Stimulated activated memory B cell treated with anti-CD40 and anti-IgM and Interleukin-4, amounts not matched to agents 10 μg/mL and 1 μg/mL and 100 μg/mL, for 72 hours (primary cell): ENCODE measurements at regions not wholly inside any gene's neighbourhood (a gene's known extent, or its start where the extent isn't known, plus 50 kb on each side); places are given as distances from the start of the nearest gene placed in this dataset.

Experiments
- ATAC-seq: fragments of 150-1000 bp; cut with Tn5 transposase; 2 replicates; pipeline ENCODE4 v1.10.0; 2021
- H3K27ac Mint-ChIP-seq: one replicate; pipeline ENCODE4 v1.8.0; 2022; ENCODE audit warnings: mild to moderate bottlenecking, mixed read lengths
- H3K27me3 Mint-ChIP-seq: one replicate; pipeline ENCODE4 v1.8.0; 2022; ENCODE audit warnings: mixed read lengths
- H3K36me3 Mint-ChIP-seq: one replicate; pipeline ENCODE4 v1.8.0; 2022; ENCODE audit warnings: mixed read lengths
- H3K4me1 Mint-ChIP-seq: one replicate; pipeline ENCODE4 v1.8.0; 2022; ENCODE audit warnings: mixed read lengths
- H3K4me3 Mint-ChIP-seq: one replicate; pipeline ENCODE4 v1.8.0; 2022; ENCODE audit warnings: mild to moderate bottlenecking, moderate library complexity, mixed read lengths
- H3K9me3 Mint-ChIP-seq: one replicate; pipeline ENCODE4 v1.8.0; 2022; ENCODE audit warnings: mixed read lengths

GRCh38 chr6:141728330-141728729 lies 404.4 kb upstream of the GJE1 start:
- Mint-ChIP-seq H3K27ac (no peak overlapping the region), H3K4me3 (no peak overlapping the region), H3K4me1 (no peaks in the 10 kb centered on the region), H3K9me3 (no peaks in the 10 kb centered on the region), H3K36me3 (no peaks in the 10 kb centered on the region), H3K27me3 (no peaks in the 10 kb centered on the region)
- ATAC-seq = no peak

DNA sequence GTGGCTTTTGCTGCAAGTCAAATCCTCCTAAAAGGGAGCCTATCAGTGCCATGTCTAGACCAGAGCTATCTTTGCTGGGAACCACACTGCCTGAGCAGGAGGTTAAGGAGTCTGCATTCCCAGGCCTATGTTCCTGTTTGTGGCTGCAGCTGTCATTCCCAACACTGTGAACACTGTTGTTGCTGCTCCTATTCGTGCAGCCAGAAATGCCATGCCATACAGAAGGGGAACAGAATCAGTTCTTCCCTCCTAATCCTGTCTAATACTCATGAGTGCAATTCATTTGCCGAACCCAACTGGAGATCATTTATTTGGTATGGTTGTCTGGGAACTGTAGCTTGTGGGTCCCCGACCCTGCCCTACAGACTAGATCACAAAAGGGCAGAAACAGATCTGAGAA lies 406.5 kb upstream of the GJE1 start:
- no peaks in the 10 kb centered on the region for H3K4me1 Mint-ChIP-seq
- H3K36me3 Mint-ChIP-seq = no peaks in the 10 kb centered on the region
- no peaks in the 10 kb centered on the region for H3K27me3 Mint-ChIP-seq
- H3K9me3 Mint-ChIP-seq = no peaks in the 10 kb centered on the region
- no peak overlapping the region for H3K4me3 Mint-ChIP-seq
- no peak for ATAC-seq
- H3K27ac Mint-ChIP-seq = no peak overlapping the region

- no peaks in the 10 kb centered on the region for H3K27me3 Mint-ChIP-seq
- no peaks in the 10 kb centered on the region for H3K4me1 Mint-ChIP-seq
- H3K9me3 Mint-ChIP-seq = no peaks in the 10 kb centered on the region
- H3K36me3 Mint-ChIP-seq = no peaks in the 10 kb centered on the region
- ATAC-seq = no peak
- H3K4me3 Mint-ChIP-seq = no peak overlapping the region
- no peak overlapping the region for H3K27ac Mint-ChIP-seq
Measured at GRCh38 chr6:141724731-141725130, 408.0 kb upstream of the GJE1 start.

DNA sequence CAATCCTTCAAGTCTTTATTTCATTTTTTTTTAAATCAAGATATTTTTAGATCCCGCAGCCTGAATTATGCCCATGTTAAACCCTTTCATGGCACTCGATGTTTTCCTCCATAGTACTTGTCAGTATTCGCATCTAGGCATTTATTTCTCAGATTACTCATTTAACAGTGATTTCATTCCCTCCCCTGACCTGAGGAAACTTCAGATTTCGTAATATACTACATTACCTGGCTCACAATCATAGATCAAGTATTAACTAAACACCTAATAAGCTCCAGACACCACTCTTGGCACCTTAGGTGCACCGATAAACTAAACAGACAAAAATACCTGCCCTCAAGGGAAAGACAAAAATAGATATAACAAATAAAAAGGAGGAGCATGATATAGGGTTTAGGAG lies 413.2 kb upstream of the GJE1 start:
- no peaks in the 10 kb centered on the region for H3K27me3 Mint-ChIP-seq
- H3K4me1 Mint-ChIP-seq = no peaks in the 10 kb centered on the region
- no peak for ATAC-seq
- no peak overlapping the region for H3K27ac Mint-ChIP-seq
- no peak overlapping the region for H3K4me3 Mint-ChIP-seq
- H3K9me3 Mint-ChIP-seq = no peaks in the 10 kb centered on the region
- no peaks in the 10 kb centered on the region for H3K36me3 Mint-ChIP-seq

DNA sequence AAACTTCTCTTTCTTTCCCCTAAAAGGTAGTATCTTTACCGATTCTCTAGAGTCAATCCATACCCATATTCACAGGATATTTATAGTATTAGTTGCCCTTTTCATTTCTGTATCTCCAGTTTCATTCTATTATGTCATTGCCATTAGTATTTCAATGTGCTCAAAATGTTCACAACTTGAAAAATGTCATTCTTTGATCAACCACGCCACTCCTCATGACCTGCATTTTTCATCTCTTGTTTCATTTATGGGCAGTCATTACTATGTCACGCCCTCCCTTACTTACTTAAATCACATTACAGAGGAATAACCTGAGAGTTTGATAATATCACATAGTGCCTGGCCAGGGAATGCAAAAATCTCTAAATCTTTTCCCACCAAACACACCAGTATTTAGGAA lies 427.3 kb upstream of the GJE1 start:
- no peak for ATAC-seq

GRCh38 chr6:141704151-141704550 lies 428.6 kb upstream of the GJE1 start:
- Mint-ChIP-seq H3K4me3 (no peak overlapping the region), H3K9me3 (no peaks in the 10 kb centered on the region), H3K4me1 (no peaks in the 10 kb centered on the region), H3K27me3 (no peaks in the 10 kb centered on the region), H3K27ac (no peak overlapping the region), H3K36me3 (no peaks in the 10 kb centered on the region)
- ATAC-seq = no peak

More for the DNA sequence above, 427.3 kb upstream of the GJE1 start:
- Mint-ChIP-seq H3K36me3 (no peaks in the 10 kb centered on the region), H3K9me3 (no peaks in the 10 kb centered on the region), H3K27me3 (no peaks in the 10 kb centered on the region), H3K27ac (no peak overlapping the region), H3K4me3 (no peak overlapping the region), H3K4me1 (no peaks in the 10 kb centered on the region)

- Mint-ChIP-seq H3K27me3 (no peaks in the 10 kb centered on the region), H3K36me3 (no peaks in the 10 kb centered on the region), H3K4me3 (no peak overlapping the region), H3K4me1 (no peaks in the 10 kb centered on the region), H3K27ac (no peak overlapping the region), H3K9me3 (no peaks in the 10 kb centered on the region)
- ATAC-seq = no peak
Measured at GRCh38 chr6:141701732-141702131, 431.0 kb upstream of the GJE1 start.

- no peaks in the 10 kb centered on the region for H3K36me3 Mint-ChIP-seq
- H3K27me3 Mint-ChIP-seq = no peaks in the 10 kb centered on the region
- H3K9me3 Mint-ChIP-seq = no peaks in the 10 kb centered on the region
- H3K27ac Mint-ChIP-seq = no peak overlapping the region
- no peak for ATAC-seq
- no peaks in the 10 kb centered on the region for H3K4me1 Mint-ChIP-seq
- H3K4me3 Mint-ChIP-seq = no peak overlapping the region
Measured at GRCh38 chr6:141700819-141701218, 431.9 kb upstream of the GJE1 start.

- Mint-ChIP-seq H3K36me3 (no peaks in the 10 kb centered on the region), H3K4me3 (no peak overlapping the region), H3K27ac (no peak overlapping the region), H3K9me3 (no peaks in the 10 kb centered on the region), H3K27me3 (no peaks in the 10 kb centered on the region), H3K4me1 (no peaks in the 10 kb centered on the region)
- ATAC-seq = no peak
Measured at GRCh38 chr6:141688916-141689315, 443.8 kb upstream of the GJE1 start.

DNA sequence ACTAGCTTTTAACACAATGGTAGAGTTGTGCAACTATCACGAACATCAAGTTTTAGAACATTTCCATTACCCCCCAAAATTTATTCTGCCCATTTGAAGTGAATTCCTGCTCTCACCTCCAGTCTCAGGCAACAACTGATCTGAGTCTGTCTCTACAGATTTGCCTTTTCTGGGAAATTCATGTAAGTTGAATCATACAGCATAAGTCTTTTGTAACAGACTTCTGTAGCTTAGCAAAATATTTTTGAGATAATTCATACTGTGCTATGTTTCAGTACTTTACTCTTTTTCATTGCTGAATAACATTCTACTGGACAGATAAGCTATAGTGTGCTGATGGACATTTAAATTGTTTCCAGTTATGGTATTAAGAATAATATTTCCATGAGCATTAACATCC lies 447.3 kb upstream of the GJE1 start:
- no peaks in the 10 kb centered on the region for H3K36me3 Mint-ChIP-seq
- no peaks in the 10 kb centered on the region for H3K4me1 Mint-ChIP-seq
- no peaks in the 10 kb centered on the region for H3K9me3 Mint-ChIP-seq
- H3K27ac Mint-ChIP-seq = no peak overlapping the region
- no peaks in the 10 kb centered on the region for H3K27me3 Mint-ChIP-seq
- no peak overlapping the region for H3K4me3 Mint-ChIP-seq
- ATAC-seq = no peak

DNA sequence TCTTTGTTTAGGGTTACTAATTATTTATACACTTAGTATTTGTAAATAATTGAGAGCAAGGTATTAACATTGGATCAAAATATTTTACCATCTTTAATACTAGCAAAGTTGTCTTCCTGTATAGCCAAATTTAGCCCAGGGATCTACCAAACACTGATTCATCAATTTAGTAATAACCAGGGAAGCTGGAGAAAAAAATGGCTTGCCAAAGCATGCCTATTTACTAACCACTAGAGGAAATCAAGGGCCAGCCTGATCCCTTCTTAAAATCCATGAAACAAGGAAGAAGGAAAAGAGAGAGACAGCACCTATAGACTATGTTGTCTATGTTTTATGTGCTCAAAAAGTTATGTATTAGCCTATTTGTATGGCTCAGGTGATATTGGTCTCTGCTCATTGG lies 450.3 kb upstream of the GJE1 start:
- H3K36me3 Mint-ChIP-seq = no peaks in the 10 kb centered on the region
- no peak overlapping the region for H3K27ac Mint-ChIP-seq
- H3K4me3 Mint-ChIP-seq = no peak overlapping the region
- H3K4me1 Mint-ChIP-seq = no peaks in the 10 kb centered on the region
- no peaks in the 10 kb centered on the region for H3K9me3 Mint-ChIP-seq
- ATAC-seq = no peak
- H3K27me3 Mint-ChIP-seq = no peaks in the 10 kb centered on the region

DNA sequence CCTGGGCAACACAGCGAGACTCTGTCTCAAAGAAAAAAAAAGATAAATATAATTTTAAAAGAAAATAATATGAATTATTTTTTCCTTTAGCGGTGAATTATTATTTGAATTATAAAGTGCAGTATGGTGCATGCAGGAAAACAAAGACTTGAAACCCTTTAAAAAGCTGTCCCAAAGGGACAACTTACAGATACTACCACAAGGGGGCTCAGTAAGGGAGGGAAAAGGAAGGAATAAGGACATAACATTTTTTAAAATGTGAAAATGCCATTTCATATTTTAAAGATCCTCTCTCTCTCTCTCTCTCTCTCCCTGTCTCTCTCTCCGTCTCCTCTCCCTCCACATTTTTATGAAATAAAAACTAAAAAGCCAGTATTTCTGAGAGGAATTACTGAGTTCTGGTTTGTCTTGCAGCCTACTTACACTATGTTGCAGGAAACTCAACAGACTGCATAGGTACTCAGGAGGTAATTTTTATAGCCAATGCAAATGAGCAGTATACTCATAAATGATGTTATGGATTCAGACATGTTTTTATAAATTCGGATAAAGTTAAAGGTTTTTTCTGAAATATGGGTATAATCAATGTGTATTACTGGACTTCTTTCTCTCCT lies 455.0 kb upstream of the GJE1 start:
- no peak overlapping the region for H3K27ac Mint-ChIP-seq
- H3K36me3 Mint-ChIP-seq = no peaks in the 10 kb centered on the region
- ATAC-seq = no peak

GRCh38 chr6:141675957-141676356 lies 456.8 kb upstream of the GJE1 start:
- no peaks in the 10 kb centered on the region for H3K9me3 Mint-ChIP-seq
- H3K36me3 Mint-ChIP-seq = no peaks in the 10 kb centered on the region
- no peaks in the 10 kb centered on the region for H3K4me1 Mint-ChIP-seq
- no peak overlapping the region for H3K4me3 Mint-ChIP-seq
- ATAC-seq = no peak
- H3K27me3 Mint-ChIP-seq = no peaks in the 10 kb centered on the region
- H3K27ac Mint-ChIP-seq = no peak overlapping the region

More for the DNA sequence above, 455.0 kb upstream of the GJE1 start:
- Mint-ChIP-seq H3K4me3 (no peak overlapping the region), H3K9me3 (no peaks in the 10 kb centered on the region), H3K4me1 (no peaks in the 10 kb centered on the region), H3K27me3 (no peaks in the 10 kb centered on the region)

- Mint-ChIP-seq H3K9me3 (no peaks in the 10 kb centered on the region), H3K36me3 (no peaks in the 10 kb centered on the region), H3K4me1 (no peaks in the 10 kb centered on the region), H3K27ac (no peak overlapping the region), H3K4me3 (no peak overlapping the region), H3K27me3 (no peaks in the 10 kb centered on the region)
- ATAC-seq = no peak
Measured at GRCh38 chr6:141669141-141669540, 463.6 kb upstream of the GJE1 start.

DNA sequence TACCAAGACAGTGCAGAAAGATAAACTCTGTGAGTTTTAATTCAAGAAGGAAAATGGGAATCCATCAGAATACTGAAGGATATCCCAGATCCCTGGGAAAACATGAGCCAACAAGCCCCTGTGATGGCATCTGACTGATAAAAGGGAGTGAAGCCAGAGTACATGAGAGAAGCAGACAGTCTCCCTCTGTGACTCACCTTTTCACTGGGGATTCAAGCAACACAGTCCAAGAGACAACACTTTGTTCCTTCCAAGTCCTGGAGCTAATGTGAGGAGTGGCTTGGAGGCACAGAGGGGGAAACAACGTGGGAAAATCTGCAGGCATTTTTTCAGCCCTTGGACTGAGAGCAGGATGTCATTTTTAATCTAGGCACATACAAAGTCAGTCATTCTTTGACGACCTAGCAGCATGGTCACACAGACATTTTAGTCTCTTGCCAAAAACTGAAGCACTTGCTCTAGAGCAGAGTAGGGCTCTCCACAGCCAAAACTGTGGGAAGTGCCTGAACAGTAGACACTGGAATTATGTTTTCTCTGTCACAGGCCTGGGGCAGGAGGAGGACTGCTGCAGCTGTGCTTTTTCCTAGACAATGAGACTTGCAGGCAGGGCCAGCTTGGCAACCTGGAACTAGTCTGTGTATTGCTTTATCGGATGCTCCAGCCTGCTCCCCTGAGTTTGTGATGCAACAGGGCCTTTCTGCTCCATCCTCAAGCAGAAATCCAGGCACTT lies 465.0 kb upstream of the GJE1 start:
- Mint-ChIP-seq H3K4me1 (no peaks in the 10 kb centered on the region), H3K9me3 (no peaks in the 10 kb centered on the region), H3K27ac (no peak overlapping the region), H3K36me3 (no peaks in the 10 kb centered on the region), H3K27me3 (no peaks in the 10 kb centered on the region), H3K4me3 (no peak overlapping the region)
- ATAC-seq = no peak

DNA sequence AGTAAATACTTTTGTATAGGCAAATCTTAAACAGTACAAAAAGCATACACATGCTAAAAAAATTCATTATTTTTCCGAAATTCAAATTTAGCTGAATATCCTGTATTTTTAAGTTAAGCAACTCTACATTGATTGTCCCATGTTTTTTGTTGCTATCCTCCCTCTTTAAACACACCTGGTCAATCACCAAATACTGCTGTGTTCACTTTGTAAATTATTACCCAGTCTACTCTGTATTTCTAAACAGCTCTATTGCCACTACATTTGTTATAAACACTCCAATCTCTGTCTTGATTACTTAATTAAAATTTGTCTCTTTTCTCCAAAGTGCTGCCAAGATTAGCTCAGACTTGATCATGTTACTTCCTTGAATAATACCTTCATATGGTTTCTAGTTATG lies 466.5 kb upstream of the GJE1 start:
- Mint-ChIP-seq H3K36me3 (no peaks in the 10 kb centered on the region), H3K4me3 (no peak overlapping the region), H3K27me3 (no peaks in the 10 kb centered on the region), H3K27ac (no peak overlapping the region), H3K9me3 (no peaks in the 10 kb centered on the region), H3K4me1 (no peaks in the 10 kb centered on the region)
- ATAC-seq = no peak
